ENCODE measurements at regions not wholly inside any gene's neighbourhood (a gene's known extent, or its start where the extent isn't known, plus 50 kb on each side); places are given as distances from the start of the nearest gene placed in this dataset.

DNA sequence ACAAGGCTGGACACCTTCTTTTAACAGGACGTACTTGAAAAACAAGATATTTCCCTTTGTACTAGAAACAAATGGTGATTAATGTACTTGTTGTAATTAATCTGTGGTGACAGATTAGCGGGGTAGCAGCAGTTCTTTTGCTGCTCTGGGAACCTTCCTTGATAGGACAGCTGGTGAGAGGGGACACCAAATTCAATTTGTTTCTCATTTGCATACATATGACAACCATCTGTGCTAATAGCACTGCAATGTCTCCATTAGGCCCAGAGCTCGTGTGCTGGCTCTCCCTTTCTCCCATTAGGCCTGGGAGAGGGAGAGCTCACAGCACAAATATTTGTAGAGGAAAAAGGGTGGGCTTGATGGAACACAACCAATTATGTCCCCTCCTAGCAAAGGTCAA is 221.0 kb upstream of the HS3ST3A1 start:
- TF ChIP-seq, protein P1, sequence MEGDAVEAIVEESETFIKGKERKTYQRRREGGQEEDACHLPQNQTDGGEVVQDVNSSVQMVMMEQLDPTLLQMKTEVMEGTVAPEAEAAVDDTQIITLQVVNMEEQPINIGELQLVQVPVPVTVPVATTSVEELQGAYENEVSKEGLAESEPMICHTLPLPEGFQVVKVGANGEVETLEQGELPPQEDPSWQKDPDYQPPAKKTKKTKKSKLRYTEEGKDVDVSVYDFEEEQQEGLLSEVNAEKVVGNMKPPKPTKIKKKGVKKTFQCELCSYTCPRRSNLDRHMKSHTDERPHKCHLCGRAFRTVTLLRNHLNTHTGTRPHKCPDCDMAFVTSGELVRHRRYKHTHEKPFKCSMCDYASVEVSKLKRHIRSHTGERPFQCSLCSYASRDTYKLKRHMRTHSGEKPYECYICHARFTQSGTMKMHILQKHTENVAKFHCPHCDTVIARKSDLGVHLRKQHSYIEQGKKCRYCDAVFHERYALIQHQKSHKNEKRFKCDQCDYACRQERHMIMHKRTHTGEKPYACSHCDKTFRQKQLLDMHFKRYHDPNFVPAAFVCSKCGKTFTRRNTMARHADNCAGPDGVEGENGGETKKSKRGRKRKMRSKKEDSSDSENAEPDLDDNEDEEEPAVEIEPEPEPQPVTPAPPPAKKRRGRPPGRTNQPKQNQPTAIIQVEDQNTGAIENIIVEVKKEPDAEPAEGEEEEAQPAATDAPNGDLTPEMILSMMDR (IDR thresholded peaks at IDR 0.05; ENCODE audit: insufficient read depth, low read depth, low read length) = no peak
- TF ChIP-seq EZH2 (IDR thresholded peaks at IDR 0.05; ENCODE audit: insufficient read depth, low read length) = no peak
